Fibroblast of lung (primary cell): ENCODE measurements at regions not wholly inside any gene's neighbourhood (a gene's known extent, or its start where the extent isn't known, plus 50 kb on each side); places are given as distances from the start of the nearest gene placed in this dataset.

Source experiments
- EZH2 ChIP-seq: IDR thresholded peaks from 2 replicates; pipeline ENCODE4 v1.5.1; 2012; ENCODE audit warnings: low read length, control low read depth, mild to moderate bottlenecking; ENCODE audit errors: missing control alignments
- TF ChIP-seq, protein P1 (sequence below), 2 donors: IDR thresholded peaks in 1 of 2; conservative IDR thresholded peaks in 1 of 2; 1 replicate in 1 of 2; 2 replicates in 1 of 2; pipeline ENCODE4 v1.5.1; 2011 to 2012; ENCODE audit warnings: low read length in 2 of 2, control low read depth in 1 of 2, inconsistent platforms in 1 of 2, low read depth in 1 of 2, mild to moderate bottlenecking in 1 of 2

DNA sequence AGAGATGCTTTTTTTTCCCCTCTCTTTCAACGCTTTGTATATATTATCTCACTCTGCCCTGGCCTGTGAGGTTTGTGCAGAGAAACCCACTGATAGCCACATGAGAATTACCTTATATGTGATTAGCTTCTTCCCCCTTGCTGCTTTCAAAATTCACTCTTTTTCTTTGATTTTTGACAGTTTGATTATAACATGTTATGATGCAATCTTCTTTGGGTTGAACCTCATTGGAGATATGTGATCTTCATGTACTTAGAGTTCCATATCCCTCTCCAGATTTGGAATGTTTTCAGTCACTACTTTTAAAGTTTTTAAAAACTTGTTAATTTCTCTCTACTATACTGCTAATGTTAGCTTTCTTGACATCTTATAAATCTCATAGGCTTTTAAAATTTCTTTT is 479.5 kb upstream of the AGA start:
- TF ChIP-seq, protein P1, sequence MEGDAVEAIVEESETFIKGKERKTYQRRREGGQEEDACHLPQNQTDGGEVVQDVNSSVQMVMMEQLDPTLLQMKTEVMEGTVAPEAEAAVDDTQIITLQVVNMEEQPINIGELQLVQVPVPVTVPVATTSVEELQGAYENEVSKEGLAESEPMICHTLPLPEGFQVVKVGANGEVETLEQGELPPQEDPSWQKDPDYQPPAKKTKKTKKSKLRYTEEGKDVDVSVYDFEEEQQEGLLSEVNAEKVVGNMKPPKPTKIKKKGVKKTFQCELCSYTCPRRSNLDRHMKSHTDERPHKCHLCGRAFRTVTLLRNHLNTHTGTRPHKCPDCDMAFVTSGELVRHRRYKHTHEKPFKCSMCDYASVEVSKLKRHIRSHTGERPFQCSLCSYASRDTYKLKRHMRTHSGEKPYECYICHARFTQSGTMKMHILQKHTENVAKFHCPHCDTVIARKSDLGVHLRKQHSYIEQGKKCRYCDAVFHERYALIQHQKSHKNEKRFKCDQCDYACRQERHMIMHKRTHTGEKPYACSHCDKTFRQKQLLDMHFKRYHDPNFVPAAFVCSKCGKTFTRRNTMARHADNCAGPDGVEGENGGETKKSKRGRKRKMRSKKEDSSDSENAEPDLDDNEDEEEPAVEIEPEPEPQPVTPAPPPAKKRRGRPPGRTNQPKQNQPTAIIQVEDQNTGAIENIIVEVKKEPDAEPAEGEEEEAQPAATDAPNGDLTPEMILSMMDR (conservative IDR thresholded peaks at IDR 0.05 in 1 of 2, IDR thresholded peaks at IDR 0.05 in 1 of 2; ENCODE audit: low read depth in 1 of 2, low read length in 2 of 2): no peak
- TF ChIP-seq EZH2: no peak
